NCI-H2227 (cell line): ENCODE measurements at regions not wholly inside any gene's neighbourhood (a gene's known extent, or its start where the extent isn't known, plus 50 kb on each side); places are given as distances from the start of the nearest gene placed in this dataset.

Source experiments
- DNase-seq: peaks from one replicate; lab custom pipeline; 2025; ENCODE audit not compliant: unreplicated experiment; lab: John Stamatoyannopoulos, UW

DNA sequence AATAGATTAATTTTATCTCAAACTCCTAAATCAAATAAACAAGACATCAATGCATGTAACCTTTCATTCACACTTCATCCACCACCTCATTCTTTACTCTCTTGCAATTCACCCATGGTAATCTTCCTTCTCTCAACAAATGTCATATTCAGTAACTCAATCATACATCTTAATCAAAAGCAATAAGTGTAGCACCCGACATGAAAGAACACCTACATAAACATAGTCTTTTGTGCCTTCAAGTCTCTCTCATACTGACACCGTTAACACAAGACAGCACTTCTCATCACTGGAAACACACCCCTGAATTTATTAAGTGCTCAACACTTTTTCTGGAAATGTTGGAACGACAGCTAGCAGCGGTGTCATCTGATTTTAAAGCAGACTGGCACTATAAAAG lies 225.9 kb downstream of the TTLL7 start:
- no peak for DNase-seq

GRCh38 chr1:83770319-83770661 lies 228.6 kb downstream of the TTLL7 start:
- no peak for DNase-seq

DNA sequence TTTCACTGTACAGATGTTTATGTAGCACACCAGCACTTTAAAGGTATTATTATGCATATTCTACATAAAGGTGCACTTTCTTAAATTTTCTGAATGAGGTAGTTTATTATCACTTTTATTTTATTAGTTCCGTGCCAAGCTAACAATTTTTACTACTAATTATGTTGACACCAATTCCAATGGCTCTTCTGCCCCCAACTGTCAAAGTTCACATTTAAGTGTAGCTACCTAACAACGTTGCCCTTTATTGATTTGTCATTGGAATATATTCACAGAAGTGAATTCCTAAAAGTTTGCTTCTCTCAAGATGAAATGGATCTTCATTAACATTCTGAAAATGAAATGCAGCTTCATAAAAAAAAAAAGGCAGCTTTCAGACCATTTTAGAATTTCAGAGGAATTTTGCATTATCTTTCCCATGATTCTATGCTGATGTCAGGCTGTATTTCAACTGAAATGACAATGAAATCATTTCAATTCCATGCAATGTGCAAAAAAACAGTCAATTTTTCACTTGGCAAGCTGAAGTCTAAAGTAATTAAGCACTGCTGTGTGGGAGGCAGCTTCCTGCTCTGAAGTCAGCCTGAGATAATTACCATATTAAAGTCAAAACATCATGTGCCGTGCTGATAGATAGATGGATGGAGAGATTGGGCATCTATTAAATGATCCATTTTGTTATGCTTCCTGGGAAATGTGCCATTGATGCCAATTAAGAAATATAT lies 229.2 kb downstream of the TTLL7 start:
- DNase-seq = no peak

GRCh38 chr1:83769072-83769471 lies 229.9 kb downstream of the TTLL7 start:
- DNase-seq = no peak

DNA sequence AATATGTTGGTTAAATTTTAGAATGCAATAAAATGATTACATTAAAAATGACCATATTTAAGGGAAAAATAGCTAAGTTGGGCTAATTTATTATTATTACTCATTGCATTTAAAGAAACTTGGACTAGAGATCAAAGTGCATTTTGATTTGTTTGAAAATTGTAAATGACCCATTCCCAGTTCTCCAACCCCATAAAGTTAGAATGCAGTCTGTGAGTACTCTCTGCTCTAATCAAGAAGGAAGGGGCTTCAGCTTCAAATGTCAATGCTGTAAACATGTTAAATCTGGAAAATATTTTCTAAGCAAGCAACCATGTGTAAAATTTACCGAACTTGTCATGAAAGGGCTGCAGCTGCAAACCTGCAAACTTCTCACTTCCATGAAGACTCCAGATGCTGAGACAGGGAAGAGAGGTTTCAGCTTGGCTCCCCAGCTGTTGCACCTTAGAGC lies 232.7 kb downstream of the TTLL7 start:
- no peak for DNase-seq

- DNase-seq = no peak
Measured at GRCh38 chr1:83765125-83765524, 233.8 kb downstream of the TTLL7 start.

- no peak for DNase-seq
Measured at GRCh38 chr1:83764209-83764608, 234.7 kb downstream of the TTLL7 start.

GRCh38 chr1:83763361-83764095 lies 235.4 kb downstream of the TTLL7 start:
- no peak for DNase-seq

DNA sequence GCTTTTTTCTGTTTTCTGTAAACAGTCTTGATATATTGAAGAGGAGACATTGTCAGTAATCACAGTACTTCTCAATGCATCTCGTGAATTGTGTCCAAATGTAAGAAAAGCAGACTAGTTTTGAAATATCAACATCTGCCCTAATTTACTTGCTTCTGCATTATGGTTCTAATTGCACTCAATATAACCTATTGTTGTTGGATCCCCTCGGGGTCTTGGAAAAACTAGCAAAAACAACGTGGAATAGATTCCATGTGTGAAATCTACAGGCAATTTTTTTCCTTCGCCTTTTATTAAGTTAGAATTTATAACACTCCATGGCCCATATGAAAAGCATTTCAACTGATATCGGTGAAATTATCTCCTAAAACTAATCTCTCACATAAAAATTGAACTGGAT lies 236.5 kb downstream of the TTLL7 start:
- no peak for DNase-seq

DNA sequence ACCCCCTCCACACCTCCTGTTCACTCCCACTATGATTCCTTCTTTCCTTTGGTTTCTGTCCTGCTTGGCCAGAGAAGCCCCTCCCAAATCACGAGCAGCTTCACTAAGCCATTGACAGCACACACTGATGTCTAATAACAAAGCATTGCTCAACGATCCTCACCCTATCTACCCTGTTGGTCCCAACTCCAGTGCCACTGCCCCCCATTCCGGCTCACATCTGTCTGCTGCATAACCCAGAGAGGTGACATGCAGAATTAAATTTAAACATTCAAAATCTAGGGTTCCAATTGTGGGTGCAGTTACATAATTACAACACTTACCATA lies 236.9 kb downstream of the TTLL7 start:
- no peak for DNase-seq

GRCh38 chr1:83761167-83762038 lies 237.5 kb downstream of the TTLL7 start:
- DNase-seq = no peak

DNA sequence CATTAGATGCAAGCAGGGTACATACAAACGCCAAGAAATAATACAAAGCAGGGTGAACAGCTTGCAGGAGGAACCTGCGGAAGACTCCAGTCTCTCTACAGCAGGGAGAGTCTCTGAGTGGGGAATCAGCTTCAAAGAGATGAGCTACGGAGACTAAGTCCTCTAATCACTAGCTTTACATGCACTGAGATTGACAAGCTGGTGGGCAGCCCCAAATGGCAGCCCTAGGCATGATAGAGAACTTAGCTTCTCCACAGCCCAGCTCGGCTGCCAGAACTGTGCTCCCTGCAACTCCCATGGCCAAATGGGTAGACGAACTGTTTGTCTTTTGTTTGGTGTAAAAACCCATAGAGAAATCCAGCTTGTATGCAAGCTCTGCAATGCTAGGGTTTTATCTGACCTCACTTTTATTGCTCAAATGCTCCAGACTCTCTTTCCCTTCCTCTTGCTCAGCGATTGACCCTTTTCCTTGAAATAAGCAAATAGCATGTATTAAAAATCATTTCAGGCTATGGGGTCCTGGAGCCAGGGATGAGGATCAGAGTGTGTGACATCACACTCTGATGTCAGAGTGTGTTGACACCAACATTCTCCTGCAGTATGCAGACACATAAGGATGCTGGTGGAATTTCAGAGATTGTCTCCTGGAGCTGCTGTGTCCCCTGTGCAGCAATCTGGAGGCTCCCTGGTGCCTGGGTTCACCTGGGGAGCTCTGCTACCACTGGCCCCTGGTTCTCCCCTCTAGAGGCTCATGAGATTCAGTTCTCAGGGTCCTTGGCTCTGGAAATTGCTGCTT lies 238.5 kb downstream of the TTLL7 start:
- DNase-seq = peak; percentile 23

GRCh38 chr1:83756984-83757717 lies 241.8 kb downstream of the TTLL7 start:
- DNase-seq = no peak

DNA sequence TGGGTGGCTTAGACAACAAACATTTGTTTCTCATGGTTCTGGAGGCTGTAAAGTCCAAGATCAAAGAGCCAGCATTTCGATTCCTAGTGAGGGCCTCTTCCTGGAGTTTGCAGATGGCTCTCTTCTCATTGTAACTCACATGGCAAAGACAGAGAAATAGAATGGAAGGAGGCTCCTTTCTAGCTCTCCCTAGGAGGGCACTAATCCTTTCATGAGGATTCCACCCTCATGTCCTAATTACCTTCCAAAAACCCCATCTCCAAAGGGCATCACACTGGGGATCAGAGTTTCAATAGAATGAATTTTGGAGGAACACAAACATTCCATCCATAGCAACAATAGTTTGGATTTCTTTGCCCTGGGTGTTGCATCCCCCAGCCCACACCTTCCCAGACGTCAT lies 247.3 kb downstream of the TTLL7 start:
- DNase-seq = no peak

DNA sequence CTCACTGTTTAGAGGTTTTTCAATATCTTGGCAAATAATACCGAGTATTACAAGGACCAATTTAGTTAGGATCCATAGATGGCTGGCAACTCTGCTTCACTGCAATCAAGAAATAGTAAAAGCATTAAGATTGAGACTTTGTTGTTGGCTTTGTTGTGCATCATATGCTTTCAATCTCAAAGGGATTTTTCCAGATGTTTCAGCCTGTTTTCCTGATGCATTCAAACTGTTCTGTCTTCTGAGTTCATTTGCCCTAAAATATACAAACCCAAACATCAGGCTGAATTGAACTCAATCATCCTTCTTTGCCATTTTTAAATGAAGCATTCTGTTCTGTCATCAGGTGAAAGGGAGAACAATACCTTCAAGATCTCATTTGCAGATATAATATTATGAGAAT lies 248.7 kb downstream of the TTLL7 start:
- DNase-seq = no peak

DNA sequence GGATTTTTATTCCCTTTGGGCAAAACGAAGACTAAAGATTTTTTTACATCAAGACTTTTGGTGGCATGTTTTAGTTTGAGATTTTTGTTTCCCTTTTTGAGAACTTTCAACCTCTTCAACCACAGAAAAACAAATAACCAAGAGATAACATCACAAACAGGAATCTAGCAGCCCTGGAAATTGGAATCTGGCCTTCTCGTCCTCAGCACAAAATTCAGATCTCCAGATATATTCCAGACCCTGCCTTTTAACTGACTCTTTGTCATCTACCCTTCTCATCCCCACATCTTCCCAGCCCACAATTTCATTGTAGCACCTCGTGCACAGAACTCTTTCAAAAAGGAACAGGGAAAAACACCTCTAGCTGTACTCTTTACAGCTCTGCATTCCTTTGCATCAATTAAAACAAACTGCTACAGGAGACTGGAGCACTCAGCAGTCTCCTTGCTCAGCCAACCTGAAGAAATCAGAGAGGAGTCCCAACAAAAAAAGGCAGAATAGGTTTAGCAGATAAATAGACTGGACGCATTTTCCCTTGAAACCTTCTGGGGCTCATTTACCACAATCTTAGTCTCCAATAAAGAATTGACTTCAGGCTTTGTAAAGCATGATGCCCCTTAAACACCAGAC lies 251.0 kb downstream of the TTLL7 start:
- DNase-seq = no peak

DNA sequence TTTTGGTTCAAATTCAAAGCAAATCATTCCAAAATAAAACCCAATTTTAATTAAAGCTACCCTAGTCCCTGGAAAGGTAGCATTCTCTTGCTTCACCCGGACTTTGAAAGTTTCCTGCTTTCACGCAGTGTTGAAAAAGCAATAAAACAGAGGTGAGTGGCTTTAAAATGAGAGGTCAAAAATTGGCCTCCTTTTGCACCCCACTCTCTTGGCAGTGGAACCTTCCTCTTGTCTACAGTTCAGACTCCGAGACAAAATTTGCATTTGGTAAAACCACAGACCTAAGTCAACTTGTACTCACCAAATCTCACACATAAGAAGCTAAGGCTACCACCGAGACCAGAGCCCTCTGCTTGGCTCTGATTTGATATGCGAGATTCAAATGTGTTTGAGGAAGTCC lies 252.7 kb downstream of the TTLL7 start:
- no peak for DNase-seq

DNA sequence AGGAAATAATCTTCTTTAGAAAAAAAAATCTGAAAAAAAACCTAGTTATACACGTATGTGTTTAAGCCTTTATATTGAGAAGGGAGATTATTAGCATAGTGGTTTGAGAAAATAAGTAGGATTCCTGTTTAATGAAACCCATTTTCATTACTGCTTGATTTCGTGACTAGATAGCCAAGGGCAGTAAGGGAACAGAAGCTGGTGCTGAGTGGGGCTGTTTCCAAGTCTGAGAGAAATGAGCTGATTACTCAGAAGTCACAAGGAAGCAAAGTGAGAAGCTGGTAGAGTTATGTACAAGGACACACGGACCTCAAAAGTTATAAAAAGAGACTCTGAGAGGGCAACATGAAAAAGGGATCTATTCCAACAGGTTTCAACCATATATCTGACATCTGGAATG lies 256.5 kb downstream of the TTLL7 start:
- DNase-seq = no peak

DNA sequence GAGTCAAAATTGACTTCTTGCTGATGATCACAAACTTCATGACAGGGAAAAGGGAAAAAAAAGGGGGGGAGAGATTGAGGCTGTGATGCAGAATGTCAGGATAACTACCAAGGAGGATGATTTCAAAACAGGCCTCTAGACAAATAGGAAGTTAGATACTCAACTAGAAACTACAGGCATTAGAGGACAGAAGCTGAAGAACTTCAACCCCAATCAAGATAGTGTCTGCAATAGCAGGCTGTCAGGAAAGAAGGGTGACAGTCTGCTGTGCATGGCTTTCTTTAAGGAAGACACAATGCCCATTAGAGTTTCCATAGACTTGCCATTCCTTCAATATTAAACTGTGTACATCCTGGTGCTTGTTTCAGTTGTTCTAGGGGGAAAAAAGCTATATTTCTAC lies 257.2 kb downstream of the TTLL7 start:
- no peak for DNase-seq

DNA sequence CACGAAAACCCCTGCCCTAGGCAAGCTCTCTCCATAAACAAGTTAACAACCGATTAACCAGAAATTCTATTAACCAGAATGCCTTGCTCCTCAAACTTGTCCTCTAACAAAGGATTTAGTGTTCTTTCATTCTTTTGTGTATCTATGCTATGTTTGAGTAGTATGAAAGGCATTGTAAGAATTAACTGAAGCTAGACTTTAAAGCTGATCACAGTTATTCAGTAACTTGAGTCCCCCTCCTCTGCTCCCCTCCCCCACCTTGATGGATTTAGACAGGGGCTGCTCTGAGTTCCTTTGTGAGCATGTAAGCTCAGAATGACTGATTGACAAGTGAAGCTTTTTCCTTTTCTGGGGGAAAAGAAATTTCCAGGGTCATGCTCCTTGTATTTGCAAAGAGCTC lies 257.6 kb downstream of the TTLL7 start:
- DNase-seq = no peak
